ENCODE measurements at regions not wholly inside any gene's neighbourhood (a gene's known extent, or its start where the extent isn't known, plus 50 kb on each side); places are given as distances from the start of the nearest gene placed in this dataset.

DNA sequence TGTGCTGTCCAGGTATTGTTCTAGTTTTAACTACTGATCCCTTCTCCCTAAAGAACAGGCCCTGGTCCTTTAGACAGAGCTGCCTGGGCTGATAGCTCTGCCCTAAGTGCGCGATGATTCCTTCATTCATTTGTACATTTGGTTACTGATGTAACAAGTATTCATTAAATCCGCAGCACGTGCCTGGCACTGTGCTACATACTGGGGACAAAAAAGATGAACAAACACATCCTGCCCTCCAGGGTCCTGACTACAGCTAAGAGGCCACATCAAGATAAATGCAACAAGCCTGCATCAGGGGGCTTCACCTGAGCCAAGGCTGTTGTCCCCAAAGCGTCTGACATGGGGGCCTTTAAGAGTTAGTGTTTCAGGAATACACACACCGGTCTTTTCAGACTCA lies 99.0 kb upstream of the PODXL start:
- no peak overlapping the region for H3K4me3 ChIP-seq (replicated peaks in 1 of 2; ENCODE audit: low read depth in 2 of 2, low read length in 2 of 2)
- no peak for DNase-seq (ENCODE audit: low read depth in 2 of 2)
- TF ChIP-seq, protein P1, sequence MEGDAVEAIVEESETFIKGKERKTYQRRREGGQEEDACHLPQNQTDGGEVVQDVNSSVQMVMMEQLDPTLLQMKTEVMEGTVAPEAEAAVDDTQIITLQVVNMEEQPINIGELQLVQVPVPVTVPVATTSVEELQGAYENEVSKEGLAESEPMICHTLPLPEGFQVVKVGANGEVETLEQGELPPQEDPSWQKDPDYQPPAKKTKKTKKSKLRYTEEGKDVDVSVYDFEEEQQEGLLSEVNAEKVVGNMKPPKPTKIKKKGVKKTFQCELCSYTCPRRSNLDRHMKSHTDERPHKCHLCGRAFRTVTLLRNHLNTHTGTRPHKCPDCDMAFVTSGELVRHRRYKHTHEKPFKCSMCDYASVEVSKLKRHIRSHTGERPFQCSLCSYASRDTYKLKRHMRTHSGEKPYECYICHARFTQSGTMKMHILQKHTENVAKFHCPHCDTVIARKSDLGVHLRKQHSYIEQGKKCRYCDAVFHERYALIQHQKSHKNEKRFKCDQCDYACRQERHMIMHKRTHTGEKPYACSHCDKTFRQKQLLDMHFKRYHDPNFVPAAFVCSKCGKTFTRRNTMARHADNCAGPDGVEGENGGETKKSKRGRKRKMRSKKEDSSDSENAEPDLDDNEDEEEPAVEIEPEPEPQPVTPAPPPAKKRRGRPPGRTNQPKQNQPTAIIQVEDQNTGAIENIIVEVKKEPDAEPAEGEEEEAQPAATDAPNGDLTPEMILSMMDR (IDR thresholded peaks at IDR 0.05; ENCODE audit: low read depth, low read length), result no peak

DNA sequence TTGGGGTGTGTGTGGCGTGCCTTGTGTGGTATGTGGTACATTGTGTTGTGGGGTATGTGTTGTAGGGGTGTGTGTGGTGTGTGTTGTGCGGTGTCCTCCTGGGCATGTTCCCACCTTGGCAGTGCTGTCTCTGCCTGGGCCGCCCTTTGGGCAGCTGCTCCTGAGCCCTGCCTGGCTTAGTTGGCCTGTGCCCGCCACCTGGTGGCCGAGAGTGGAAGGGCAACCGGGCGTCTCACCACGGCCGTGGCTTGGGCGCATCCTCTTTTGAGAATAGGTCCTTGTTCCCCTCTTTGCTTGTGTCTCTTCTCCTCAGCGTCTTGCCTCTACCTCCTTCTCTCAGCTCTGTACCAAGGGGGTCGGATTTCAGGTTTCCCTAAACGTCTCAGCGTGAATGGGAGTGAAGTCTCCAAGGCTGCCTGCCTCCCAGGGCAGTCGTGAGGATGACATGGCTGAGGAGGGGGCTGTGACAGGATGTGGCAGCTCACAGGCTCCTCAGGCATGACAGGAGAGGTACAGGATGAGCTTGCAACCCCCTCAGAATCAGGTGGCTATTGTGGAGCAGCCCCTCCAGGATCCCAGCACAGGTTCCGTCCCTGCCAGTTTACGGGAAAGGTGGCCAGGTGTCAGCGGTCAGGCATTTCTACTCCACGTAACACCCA lies 98.4 kb upstream of the PODXL start:
- DNase-seq (ENCODE audit: low read depth in 2 of 2), result peak; percentile 77 to 82
- TF ChIP-seq, protein P1 (IDR thresholded peaks at IDR 0.05; ENCODE audit: low read depth, low read length), result peak; percentile 97
- no peak overlapping the region for H3K4me3 ChIP-seq (replicated peaks in 1 of 2; ENCODE audit: low read depth in 2 of 2, low read length in 2 of 2)

DNA sequence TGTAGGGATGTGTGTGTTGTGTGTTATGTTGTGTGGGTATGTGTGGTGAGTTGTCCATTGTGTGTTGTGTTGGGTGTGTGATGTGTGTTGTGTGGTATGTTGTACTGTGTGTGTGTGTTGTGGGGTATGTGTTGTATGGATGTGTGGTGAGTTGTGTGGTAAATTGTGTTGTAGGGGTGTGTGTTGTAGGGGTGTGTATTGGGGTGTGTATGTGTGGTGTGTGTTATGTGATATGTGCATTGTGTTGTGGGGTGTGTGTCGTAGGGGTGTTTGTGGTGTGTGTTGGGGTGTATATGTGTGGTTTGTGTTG lies 97.8 kb upstream of the PODXL start:
- TF ChIP-seq, protein P1 (IDR thresholded peaks at IDR 0.05; ENCODE audit: low read depth, low read length), result no peak
- no peak for DNase-seq (ENCODE audit: low read depth in 2 of 2)
- H3K4me3 ChIP-seq (replicated peaks in 1 of 2; ENCODE audit: low read depth in 2 of 2, low read length in 2 of 2), result no peak overlapping the region

DNA sequence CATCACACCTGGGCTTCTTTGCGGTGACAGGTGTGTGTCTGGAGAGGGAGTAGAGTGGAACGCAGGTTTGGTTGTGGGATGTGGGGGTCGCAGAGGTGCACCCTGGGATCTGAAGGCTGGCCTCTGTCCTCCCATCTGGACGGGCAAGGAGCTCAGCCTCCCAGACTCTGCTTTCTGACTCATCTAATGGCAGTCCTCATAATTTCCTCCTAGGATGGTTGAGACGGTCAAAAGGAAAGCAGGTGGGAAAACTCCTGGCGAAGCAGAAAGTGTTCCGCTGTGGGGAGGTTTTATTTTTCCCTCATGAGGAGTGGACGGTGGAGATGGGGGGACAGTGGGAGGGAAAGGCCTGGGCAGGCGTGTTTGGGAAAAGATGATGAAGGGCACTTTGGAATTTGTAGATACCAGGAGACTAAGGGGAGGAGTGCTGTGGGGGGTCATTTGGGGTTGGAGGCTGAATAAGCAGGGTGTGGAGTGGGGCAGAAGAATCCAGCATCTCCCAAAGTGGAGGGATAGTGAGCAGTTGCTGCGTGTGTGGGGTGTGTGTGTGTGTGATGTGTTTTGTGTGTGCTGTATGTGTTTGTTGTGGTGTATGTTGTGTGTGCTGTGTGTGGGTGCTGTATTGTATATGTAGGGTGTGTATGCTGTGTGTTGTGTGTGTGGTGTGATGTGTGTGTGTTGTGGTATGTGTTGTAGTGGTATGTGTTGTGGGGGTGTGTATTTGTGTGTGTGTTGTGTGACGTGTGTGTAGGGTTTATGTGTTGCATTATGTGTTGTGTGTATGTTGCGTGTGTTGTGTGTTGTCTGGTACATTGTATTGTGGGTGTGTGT lies 97.2 kb upstream of the PODXL start:
- no peak overlapping the region for H3K4me3 ChIP-seq (replicated peaks in 1 of 2; ENCODE audit: low read depth in 2 of 2, low read length in 2 of 2)
- peak in 1 of 2 donors; percentile 42 for DNase-seq (ENCODE audit: low read depth in 2 of 2)
- TF ChIP-seq, protein P1 (IDR thresholded peaks at IDR 0.05; ENCODE audit: low read depth, low read length), result no peak

DNA sequence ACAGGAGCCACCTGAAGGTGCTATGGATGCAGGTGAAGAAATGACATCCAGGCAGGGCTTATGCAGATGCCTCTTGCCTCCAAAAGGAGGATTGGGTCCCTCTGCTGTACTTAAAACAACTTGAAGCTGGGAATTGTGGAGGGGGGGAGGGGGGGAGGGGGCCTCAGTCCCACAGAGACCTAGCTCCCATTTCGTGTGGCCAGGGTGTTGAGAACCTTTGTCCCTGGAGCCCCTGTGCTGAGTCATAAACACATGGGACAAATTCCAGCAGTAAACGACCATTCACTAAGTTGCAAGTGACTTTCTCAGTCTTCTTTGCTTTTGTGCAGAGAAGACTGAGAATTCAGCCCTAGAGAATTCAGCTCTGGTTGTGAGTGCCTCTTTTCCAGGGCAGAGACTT lies 96.5 kb upstream of the PODXL start:
- TF ChIP-seq, protein P1 (IDR thresholded peaks at IDR 0.05; ENCODE audit: low read depth, low read length), result no peak
- DNase-seq (ENCODE audit: low read depth in 2 of 2), result no peak
- no peak overlapping the region for H3K4me3 ChIP-seq (replicated peaks in 1 of 2; ENCODE audit: low read depth in 2 of 2, low read length in 2 of 2)

DNA sequence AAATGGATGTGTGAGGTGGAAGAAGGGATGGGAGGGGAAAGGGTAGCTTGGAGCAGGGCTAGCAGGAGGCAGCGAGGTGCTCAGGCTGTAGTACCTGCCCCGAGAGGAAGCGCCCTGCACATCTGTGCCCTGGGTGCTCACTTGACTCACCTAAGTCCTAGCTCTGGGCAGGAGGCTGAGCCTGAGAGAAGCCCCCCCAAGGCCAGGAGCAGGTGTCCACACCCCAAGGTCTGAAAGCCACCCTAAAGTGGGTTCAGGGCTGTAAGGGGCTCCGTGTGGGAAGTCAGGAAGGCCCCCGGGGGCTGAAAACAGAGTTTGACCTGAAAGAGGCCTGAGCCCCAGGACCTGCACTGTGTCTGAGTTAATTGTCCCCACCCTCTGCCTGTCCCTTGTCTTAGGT lies 95.8 kb upstream of the PODXL start:
- TF ChIP-seq, protein P1 (IDR thresholded peaks at IDR 0.05; ENCODE audit: low read depth, low read length), result no peak
- no peak overlapping the region for H3K4me3 ChIP-seq (replicated peaks in 1 of 2; ENCODE audit: low read depth in 2 of 2, low read length in 2 of 2)
- DNase-seq (ENCODE audit: low read depth in 2 of 2), result no peak

Measured in cardiac fibroblast (primary cell).